GM23248 (cell line): ENCODE measurements at regions not wholly inside any gene's neighbourhood (a gene's known extent, or its start where the extent isn't known, plus 50 kb on each side); places are given as distances from the start of the nearest gene placed in this dataset.

Source experiments
- DNase-seq: peaks from one replicate; pipeline ENCODE4 v3.0.0-alpha.2; 2015
- H2AFZ ChIP-seq: fragments of 200-600 bp; sonication (generic); 2 replicates; pipeline ENCODE4 v1.6.1; 2016; ENCODE audit warnings: antibody characterized with exemption
- H3F3A ChIP-seq: fragments of 200-600 bp; sonication (generic); 2 replicates; pipeline ENCODE4 v1.6.1; 2016; ENCODE audit warnings: mild to moderate bottlenecking, antibody characterized with exemption, mixed run types; ENCODE audit not compliant: insufficient read depth
- H3K27ac ChIP-seq: fragments of 200-600 bp; sonication (generic); 2 replicates; pipeline ENCODE4 v1.5.1; 2016; ENCODE audit warnings: mild to moderate bottlenecking
- H3K27me3 ChIP-seq: fragments of 200-600 bp; sonication (generic); replicated peaks from 2 replicates; pipeline ENCODE4 v1.6.1; 2016; ENCODE audit warnings: mild to moderate bottlenecking; ENCODE audit not compliant: insufficient read depth
- H3K36me3 ChIP-seq: fragments of 200-600 bp; sonication (generic); 2 replicates; pipeline ENCODE4 v1.6.1; 2016; ENCODE audit warnings: low read depth, mild to moderate bottlenecking
- H3K4me1 ChIP-seq: fragments of 200-600 bp; sonication (generic); 2 replicates; pipeline ENCODE4 v1.6.1; 2016; ENCODE audit warnings: mild to moderate bottlenecking; ENCODE audit not compliant: insufficient read depth
- H3K4me2 ChIP-seq: fragments of 200-600 bp; sonication (generic); one replicate; pipeline ENCODE4 v1.6.1; 2016; ENCODE audit warnings: mild to moderate bottlenecking; ENCODE audit not compliant: unreplicated experiment
- H3K4me3 ChIP-seq: fragments of 200-600 bp; sonication (generic); 2 replicates; pipeline ENCODE4 v1.5.1; 2016; ENCODE audit warnings: mild to moderate bottlenecking
- H3K79me2 ChIP-seq: fragments of 200-600 bp; sonication (generic); 2 replicates; pipeline ENCODE4 v1.6.1; 2016; ENCODE audit warnings: mild to moderate bottlenecking; ENCODE audit not compliant: insufficient read depth
- H3K9ac ChIP-seq: fragments of 200-600 bp; sonication (generic); 2 replicates; pipeline ENCODE4 v1.6.1; 2016; ENCODE audit warnings: mild to moderate bottlenecking
- H3K9me2 ChIP-seq: fragments of 200-600 bp; sonication (generic); 2 replicates; pipeline ENCODE4 v1.6.1; 2016; ENCODE audit warnings: mixed run types, mild to moderate bottlenecking, moderate library complexity; ENCODE audit not compliant: insufficient read depth
- H3K9me3 ChIP-seq: fragments of 200-600 bp; sonication (generic); one replicate; pipeline ENCODE4 v1.6.1; 2017; ENCODE audit warnings: low read depth
- H4K20me1 ChIP-seq: fragments of 200-600 bp; sonication (generic); 2 replicates; pipeline ENCODE4 v1.6.0; 2016; ENCODE audit not compliant: insufficient read depth
- EZH2 ChIP-seq: fragments of 200-600 bp; sonication (generic); IDR thresholded peaks from 2 replicates; pipeline ENCODE4 v1.6.1; 2018; ENCODE audit warnings: antibody characterized with exemption, mild to moderate bottlenecking; ENCODE audit not compliant: insufficient read depth, poor library complexity, severe bottlenecking
- EZH2phosphoT487 ChIP-seq: fragments of 200-600 bp; sonication (generic); IDR thresholded peaks from 2 replicates; pipeline ENCODE4 v1.6.1; 2018; ENCODE audit warnings: antibody characterized with exemption, moderate library complexity, mild to moderate bottlenecking, low read depth; ENCODE audit not compliant: insufficient read depth
- WGBS, 2 experiments: methylation state at CpG; one replicate each; pipeline ENCODE4 v1.1.6; 2015 to 2017; ENCODE audit warnings: low lambda C conversion rate in 2 of 2, low coverage in 1 of 2; ENCODE audit errors: missing lambda C conversion rate in 2 of 2; 5-methylcytosine and 5-hydroxymethylcytosine counted together
- in situ Hi-C: fragments of 300-500 bp; cut with MboI; formaldehyde crosslinking; loops from 2 replicates; pipeline ENCODE4 v1.15.0; 2020

- DNase-seq = no peak
- Histone ChIP-seq H3K27ac (no peak overlapping the region), H3K9me2 (no peaks in the 10 kb centered on the region), H4K20me1 (no peaks in the 10 kb centered on the region), H3K9ac (no peak overlapping the region), H3K4me1 (no peaks in the 10 kb centered on the region), H3K27me3 (no peaks in the 10 kb centered on the region), H3K36me3 (no peaks in the 10 kb centered on the region), H3K4me2 (no peak overlapping the region), H3F3A (no peaks in the 10 kb centered on the region), H2AFZ (no peak overlapping the region), H3K9me3 (no peaks in the 10 kb centered on the region), H3K4me3 (no peak overlapping the region), H3K79me2 (no peaks in the 10 kb centered on the region)
- in situ Hi-C loops = no loop called here
- no peak for TF ChIP-seq EZH2phosphoT487
- TF ChIP-seq EZH2 = no peak
These were observed 1380.5 kb upstream of the SPRY2 start for GRCh38 chr13:81721400-81721799.

GRCh38 chr13:81714513-81714912, 1373.6 kb upstream of the SPRY2 start:
- in situ Hi-C loops = no loop called here
- Histone ChIP-seq H3K9me3 (no peaks in the 10 kb centered on the region), H3K4me2 (no peak overlapping the region), H4K20me1 (no peaks in the 10 kb centered on the region), H3K27me3 (no peaks in the 10 kb centered on the region), H3F3A (no peaks in the 10 kb centered on the region), H3K4me3 (no peak overlapping the region), H3K36me3 (no peaks in the 10 kb centered on the region), H3K9me2 (no peaks in the 10 kb centered on the region), H3K4me1 (no peaks in the 10 kb centered on the region), H3K9ac (no peak overlapping the region), H2AFZ (no peak overlapping the region), H3K27ac (no peak overlapping the region), H3K79me2 (no peaks in the 10 kb centered on the region)
- DNase-seq = no peak
- WGBS, 2 experiments = 53 to 58% methylated on average over 3 of the region's 3 CpGs
- TF ChIP-seq EZH2phosphoT487 (no peak), EZH2 (no peak)

GRCh38 chr13:81713201-81713600, 1372.3 kb upstream of the SPRY2 start:
- 28 to 38% methylated on average over 2 of the region's 2 CpGs for WGBS, 2 experiments

GRCh38 chr13:81697826-81698225, 1356.9 kb upstream of the SPRY2 start:
- Histone ChIP-seq H3K4me2 (no peak overlapping the region), H3K27me3 (no peaks in the 10 kb centered on the region), H3K4me3 (no peak overlapping the region), H3K79me2 (no peaks in the 10 kb centered on the region), H3K9me3 (no peaks in the 10 kb centered on the region), H3K4me1 (no peaks in the 10 kb centered on the region), H4K20me1 (no peaks in the 10 kb centered on the region), H3K36me3 (no peaks in the 10 kb centered on the region), H3K9ac (no peak overlapping the region), H2AFZ (no peak overlapping the region), H3F3A (no peaks in the 10 kb centered on the region), H3K27ac (no peak overlapping the region), H3K9me2 (no peaks in the 10 kb centered on the region)
- TF ChIP-seq EZH2phosphoT487 (no peak), EZH2 (no peak)
- DNase-seq = no peak
- WGBS, 2 experiments = 13 to 19% methylated on average over 4 of the region's 4 CpGs
- in situ Hi-C loops = no loop called here

More at GRCh38 chr13:81713201-81713600, 1372.3 kb upstream of the SPRY2 start:
- H3K79me2 ChIP-seq = no peaks in the 10 kb centered on the region
- no peak for TF ChIP-seq EZH2phosphoT487
- no peak for TF ChIP-seq EZH2
- no peaks in the 10 kb centered on the region for H3K27me3 ChIP-seq
- in situ Hi-C loops = no loop called here
- no peaks in the 10 kb centered on the region for H3K4me1 ChIP-seq
- no peak for DNase-seq
- H3K4me2 ChIP-seq = no peak overlapping the region
- no peaks in the 10 kb centered on the region for H4K20me1 ChIP-seq
- no peaks in the 10 kb centered on the region for H3F3A ChIP-seq
- no peak overlapping the region for H2AFZ ChIP-seq
- H3K27ac ChIP-seq = no peak overlapping the region
- no peak overlapping the region for H3K4me3 ChIP-seq
- no peaks in the 10 kb centered on the region for H3K36me3 ChIP-seq
- H3K9me2 ChIP-seq = no peaks in the 10 kb centered on the region
- no peak overlapping the region for H3K9ac ChIP-seq
- no peaks in the 10 kb centered on the region for H3K9me3 ChIP-seq

- Histone ChIP-seq H2AFZ (no peak overlapping the region), H3K79me2 (no peaks in the 10 kb centered on the region), H3K4me3 (no peak overlapping the region), H3K27me3 (no peaks in the 10 kb centered on the region), H3K27ac (no peak overlapping the region), H3K9me2 (no peaks in the 10 kb centered on the region), H3K4me1 (no peaks in the 10 kb centered on the region), H3K9ac (no peak overlapping the region), H3F3A (no peaks in the 10 kb centered on the region), H3K36me3 (no peaks in the 10 kb centered on the region), H3K4me2 (no peak overlapping the region), H4K20me1 (no peaks in the 10 kb centered on the region), H3K9me3 (peaks cover 4% of the 10 kb centered on the region)
- WGBS, 2 experiments = 27 to 29% methylated on average over 2 of the region's 2 CpGs
- TF ChIP-seq EZH2 = no peak
- TF ChIP-seq EZH2phosphoT487 = no peak
- DNase-seq = no peak
- in situ Hi-C loops = no loop called here
These were observed 1346.0 kb upstream of the SPRY2 start for GRCh38 chr13:81686877-81687276.
